GM23338 (cell line): ENCODE measurements at regions not wholly inside any gene's neighbourhood (a gene's known extent, or its start where the extent isn't known, plus 50 kb on each side); places are given as distances from the start of the nearest gene placed in this dataset.

Experiments used
- ATAC-seq: fragments of 200-7000 bp; cut with Tn5 transposase; 3 replicates; pipeline ENCODE4 v1.9.1; 2020
- DNase-seq: peaks from one replicate; pipeline ENCODE4 v3.0.0-alpha.2; 2015; ENCODE audit warnings: low spot score
- H2AFZ ChIP-seq: fragments of 200-600 bp; sonication (generic); 2 replicates; pipeline ENCODE4 v1.8.0; 2016; ENCODE audit warnings: antibody characterized with exemption, mild to moderate bottlenecking, moderate library complexity
- H3F3A ChIP-seq: fragments of 200-600 bp; sonication (generic); replicated peaks from 2 replicates; pipeline ENCODE4 v1.8.0; 2017; ENCODE audit warnings: antibody characterized with exemption, mixed run types, low read depth
- H3K27ac ChIP-seq: fragments of 200-600 bp; sonication (generic); 2 replicates; pipeline ENCODE4 v1.6.1; 2016; ENCODE audit warnings: low read depth
- H3K27me3 ChIP-seq: fragments of 200-600 bp; sonication (generic); 2 replicates; pipeline ENCODE4 v1.8.0; 2016; ENCODE audit warnings: mild to moderate bottlenecking, mixed run types, moderate library complexity; ENCODE audit not compliant: insufficient read depth
- H3K36me3 ChIP-seq: fragments of 200-600 bp; sonication (generic); 2 replicates; pipeline ENCODE4 v1.8.0; 2016; ENCODE audit warnings: mild to moderate bottlenecking; ENCODE audit not compliant: insufficient read depth
- H3K4me1 ChIP-seq: fragments of 200-600 bp; sonication (generic); 2 replicates; pipeline ENCODE4 v1.8.0; 2016; ENCODE audit warnings: mild to moderate bottlenecking, moderate library complexity; ENCODE audit not compliant: insufficient read depth
- H3K4me2 ChIP-seq: fragments of 200-600 bp; sonication (generic); 2 replicates; pipeline ENCODE4 v1.7.1; 2017; ENCODE audit warnings: mixed run types
- H3K4me3 ChIP-seq: fragments of 200-600 bp; sonication (generic); 2 replicates; pipeline ENCODE4 v1.6.1; 2016; ENCODE audit warnings: mixed run types
- H3K79me2 ChIP-seq: fragments of 200-600 bp; sonication (generic); replicated peaks from 2 replicates; pipeline ENCODE4 v1.8.0; 2017; ENCODE audit warnings: mild to moderate bottlenecking; ENCODE audit not compliant: insufficient read depth
- H3K9me2 ChIP-seq: fragments of 200-600 bp; sonication (generic); 2 replicates; pipeline ENCODE4 v1.8.0; 2017; ENCODE audit not compliant: insufficient read depth
- H4K20me1 ChIP-seq: fragments of 200-600 bp; sonication (generic); replicated peaks from 2 replicates; pipeline ENCODE4 v1.8.0; 2017; ENCODE audit warnings: mild to moderate bottlenecking; ENCODE audit not compliant: insufficient read depth
- H3K27ac Mint-ChIP-seq: 2 replicates; pipeline ENCODE4 v1.8.0; 2020; ENCODE audit warnings: inconsistent platforms, mild to moderate bottlenecking, moderate library complexity, mixed read lengths
- H3K27me3 Mint-ChIP-seq: 3 replicates; pipeline ENCODE4 v1.8.0; 2022; ENCODE audit warnings: low read depth, mild to moderate bottlenecking, moderate library complexity, mixed read lengths, inconsistent platforms; ENCODE audit not compliant: insufficient read depth, poor library complexity
- H3K36me3 Mint-ChIP-seq: 3 replicates; pipeline ENCODE4 v1.8.0; 2021; ENCODE audit warnings: low read depth, mild to moderate bottlenecking, inconsistent platforms, moderate library complexity, mixed read lengths
- H3K4me1 Mint-ChIP-seq: 3 replicates; pipeline ENCODE4 v1.8.0; 2020; ENCODE audit warnings: mild to moderate bottlenecking, inconsistent platforms, mixed read lengths
- H3K4me3 Mint-ChIP-seq: 3 replicates; pipeline ENCODE4 v1.8.0; 2021; ENCODE audit warnings: moderate library complexity, mild to moderate bottlenecking, inconsistent platforms, mixed read lengths
- H3K9me3 Mint-ChIP-seq: 3 replicates; pipeline ENCODE4 v1.8.0; 2020; ENCODE audit warnings: moderate library complexity, mild to moderate bottlenecking, inconsistent platforms, mixed read lengths
- CREB1 ChIP-seq: fragments of 250-450 bp; sonication (Bioruptor Pico); IDR thresholded peaks from 2 replicates; pipeline ENCODE4 v1.5.0; 2020; ENCODE audit warnings: low read depth, mild to moderate bottlenecking, moderate library complexity
- EZH2 ChIP-seq: fragments of 200-600 bp; sonication (generic); IDR thresholded peaks from one replicate; pipeline ENCODE4 v1.8.0; 2017; ENCODE audit warnings: antibody characterized with exemption, mild to moderate bottlenecking, low read depth; ENCODE audit not compliant: unreplicated experiment
- EZH2phosphoT487 ChIP-seq: fragments of 200-600 bp; sonication (generic); IDR thresholded peaks from one replicate; pipeline ENCODE4 v1.8.1; 2018; ENCODE audit warnings: antibody characterized with exemption; ENCODE audit not compliant: unreplicated experiment
- JUNB ChIP-seq: IDR thresholded peaks from one replicate; pipeline ENCODE4 v1.6.1; 2016; ENCODE audit warnings: antibody characterized with exemption; ENCODE audit not compliant: unreplicated experiment
- NANOG ChIP-seq: IDR thresholded peaks from 2 replicates; pipeline ENCODE4 v1.6.1; 2016; ENCODE audit warnings: antibody characterized with exemption, borderline replicate concordance
- POLR2AphosphoS5 ChIP-seq: IDR thresholded peaks from 2 replicates; pipeline ENCODE4 v1.6.1; 2016; ENCODE audit warnings: antibody characterized with exemption, low read depth
- STAT1 ChIP-seq: IDR thresholded peaks from one replicate; pipeline ENCODE4 v1.6.1; 2016; ENCODE audit warnings: antibody characterized with exemption; ENCODE audit not compliant: unreplicated experiment
- ZNF114 ChIP-seq: fragments of 250-450 bp; sonication (Bioruptor Pico); IDR thresholded peaks from 2 replicates; pipeline ENCODE4 v1.5.0; 2020; ENCODE audit warnings: mild to moderate bottlenecking, moderate library complexity
- ZNF331 ChIP-seq: fragments of 250-450 bp; sonication (Bioruptor Pico); IDR thresholded peaks from 2 replicates; pipeline ENCODE4 v1.5.0; 2020; ENCODE audit warnings: low read depth, mild to moderate bottlenecking, moderate library complexity
- TF ChIP-seq, protein P1 (sequence below): fragments of 250-450 bp; sonication (Bioruptor Pico); IDR thresholded peaks from 2 replicates; pipeline ENCODE4 v1.5.0; 2020; ENCODE audit warnings: mild to moderate bottlenecking, moderate library complexity
- TF ChIP-seq, protein P2 (sequence below), 2 experiments: fragments of 200-600 bp in 1 of 2; sonication (generic) in 1 of 2; conservative IDR thresholded peaks; 2 replicates each; pipeline versions ENCODE4 v1.5.1 to v1.6.1; 2016 to 2017; ENCODE audit warnings: antibody characterized with exemption in 2 of 2, low read depth in 2 of 2, mild to moderate bottlenecking in 2 of 2, moderate library complexity in 1 of 2
- TF ChIP-seq, protein P3 (sequence below): IDR thresholded peaks from 2 replicates; pipeline ENCODE4 v1.6.1; 2016; ENCODE audit warnings: antibody characterized with exemption
- TF ChIP-seq, protein P4 (sequence below): IDR thresholded peaks from one replicate; pipeline ENCODE4 v1.6.1; 2018; ENCODE audit warnings: antibody characterized with exemption; ENCODE audit not compliant: unreplicated experiment

DNA sequence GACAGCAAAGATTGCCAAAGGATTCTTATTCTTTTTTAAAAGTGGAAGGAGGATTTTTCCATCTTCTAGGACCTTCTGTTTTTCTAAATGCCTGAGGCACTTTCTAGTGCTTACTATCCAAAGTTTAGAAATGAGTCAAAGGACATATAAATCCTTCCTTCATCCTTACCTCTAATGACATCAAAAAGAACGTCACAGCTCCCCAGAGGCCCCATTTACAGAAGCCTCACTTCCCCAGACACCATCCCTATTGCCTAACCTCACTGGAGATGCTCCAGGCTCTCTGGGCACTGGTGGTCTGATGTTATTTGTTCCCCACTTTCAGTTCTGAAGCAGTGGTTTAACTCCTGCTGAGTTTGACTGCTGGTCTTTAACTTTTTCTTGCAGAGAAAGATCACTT is 504.3 kb downstream of the AGTPBP1 start:
- Histone ChIP-seq H3K27ac (no peak overlapping the region), H3K4me1 (peaks cover 5% of the 10 kb centered on the region; the same call in 1 of the 2 replicates), H2AFZ (no peak overlapping the region), H3K4me3 (no peak overlapping the region), H3K36me3 (no peaks in the 10 kb centered on the region), H3K9me2 (peaks cover 3% of the 10 kb centered on the region), H4K20me1 (no peaks in the 10 kb centered on the region), H3F3A (no peaks in the 10 kb centered on the region), H3K4me2 (no peak overlapping the region), H3K27me3 (no peaks in the 10 kb centered on the region), H3K79me2 (no peaks in the 10 kb centered on the region)
- no peak overlapping the region for H3K4me3 Mint-ChIP-seq
- ATAC-seq, result no peak
- TF ChIP-seq EZH2 (no peak), CREB1 (no peak), ZNF114 (CRISPR knock-in tag) (no peak), JUNB (no peak), EZH2phosphoT487 (no peak), NANOG (no peak), ZNF331 (CRISPR knock-in tag) (no peak), STAT1 (no peak), POLR2AphosphoS5 (no peak)
- TF ChIP-seq, protein P1, sequence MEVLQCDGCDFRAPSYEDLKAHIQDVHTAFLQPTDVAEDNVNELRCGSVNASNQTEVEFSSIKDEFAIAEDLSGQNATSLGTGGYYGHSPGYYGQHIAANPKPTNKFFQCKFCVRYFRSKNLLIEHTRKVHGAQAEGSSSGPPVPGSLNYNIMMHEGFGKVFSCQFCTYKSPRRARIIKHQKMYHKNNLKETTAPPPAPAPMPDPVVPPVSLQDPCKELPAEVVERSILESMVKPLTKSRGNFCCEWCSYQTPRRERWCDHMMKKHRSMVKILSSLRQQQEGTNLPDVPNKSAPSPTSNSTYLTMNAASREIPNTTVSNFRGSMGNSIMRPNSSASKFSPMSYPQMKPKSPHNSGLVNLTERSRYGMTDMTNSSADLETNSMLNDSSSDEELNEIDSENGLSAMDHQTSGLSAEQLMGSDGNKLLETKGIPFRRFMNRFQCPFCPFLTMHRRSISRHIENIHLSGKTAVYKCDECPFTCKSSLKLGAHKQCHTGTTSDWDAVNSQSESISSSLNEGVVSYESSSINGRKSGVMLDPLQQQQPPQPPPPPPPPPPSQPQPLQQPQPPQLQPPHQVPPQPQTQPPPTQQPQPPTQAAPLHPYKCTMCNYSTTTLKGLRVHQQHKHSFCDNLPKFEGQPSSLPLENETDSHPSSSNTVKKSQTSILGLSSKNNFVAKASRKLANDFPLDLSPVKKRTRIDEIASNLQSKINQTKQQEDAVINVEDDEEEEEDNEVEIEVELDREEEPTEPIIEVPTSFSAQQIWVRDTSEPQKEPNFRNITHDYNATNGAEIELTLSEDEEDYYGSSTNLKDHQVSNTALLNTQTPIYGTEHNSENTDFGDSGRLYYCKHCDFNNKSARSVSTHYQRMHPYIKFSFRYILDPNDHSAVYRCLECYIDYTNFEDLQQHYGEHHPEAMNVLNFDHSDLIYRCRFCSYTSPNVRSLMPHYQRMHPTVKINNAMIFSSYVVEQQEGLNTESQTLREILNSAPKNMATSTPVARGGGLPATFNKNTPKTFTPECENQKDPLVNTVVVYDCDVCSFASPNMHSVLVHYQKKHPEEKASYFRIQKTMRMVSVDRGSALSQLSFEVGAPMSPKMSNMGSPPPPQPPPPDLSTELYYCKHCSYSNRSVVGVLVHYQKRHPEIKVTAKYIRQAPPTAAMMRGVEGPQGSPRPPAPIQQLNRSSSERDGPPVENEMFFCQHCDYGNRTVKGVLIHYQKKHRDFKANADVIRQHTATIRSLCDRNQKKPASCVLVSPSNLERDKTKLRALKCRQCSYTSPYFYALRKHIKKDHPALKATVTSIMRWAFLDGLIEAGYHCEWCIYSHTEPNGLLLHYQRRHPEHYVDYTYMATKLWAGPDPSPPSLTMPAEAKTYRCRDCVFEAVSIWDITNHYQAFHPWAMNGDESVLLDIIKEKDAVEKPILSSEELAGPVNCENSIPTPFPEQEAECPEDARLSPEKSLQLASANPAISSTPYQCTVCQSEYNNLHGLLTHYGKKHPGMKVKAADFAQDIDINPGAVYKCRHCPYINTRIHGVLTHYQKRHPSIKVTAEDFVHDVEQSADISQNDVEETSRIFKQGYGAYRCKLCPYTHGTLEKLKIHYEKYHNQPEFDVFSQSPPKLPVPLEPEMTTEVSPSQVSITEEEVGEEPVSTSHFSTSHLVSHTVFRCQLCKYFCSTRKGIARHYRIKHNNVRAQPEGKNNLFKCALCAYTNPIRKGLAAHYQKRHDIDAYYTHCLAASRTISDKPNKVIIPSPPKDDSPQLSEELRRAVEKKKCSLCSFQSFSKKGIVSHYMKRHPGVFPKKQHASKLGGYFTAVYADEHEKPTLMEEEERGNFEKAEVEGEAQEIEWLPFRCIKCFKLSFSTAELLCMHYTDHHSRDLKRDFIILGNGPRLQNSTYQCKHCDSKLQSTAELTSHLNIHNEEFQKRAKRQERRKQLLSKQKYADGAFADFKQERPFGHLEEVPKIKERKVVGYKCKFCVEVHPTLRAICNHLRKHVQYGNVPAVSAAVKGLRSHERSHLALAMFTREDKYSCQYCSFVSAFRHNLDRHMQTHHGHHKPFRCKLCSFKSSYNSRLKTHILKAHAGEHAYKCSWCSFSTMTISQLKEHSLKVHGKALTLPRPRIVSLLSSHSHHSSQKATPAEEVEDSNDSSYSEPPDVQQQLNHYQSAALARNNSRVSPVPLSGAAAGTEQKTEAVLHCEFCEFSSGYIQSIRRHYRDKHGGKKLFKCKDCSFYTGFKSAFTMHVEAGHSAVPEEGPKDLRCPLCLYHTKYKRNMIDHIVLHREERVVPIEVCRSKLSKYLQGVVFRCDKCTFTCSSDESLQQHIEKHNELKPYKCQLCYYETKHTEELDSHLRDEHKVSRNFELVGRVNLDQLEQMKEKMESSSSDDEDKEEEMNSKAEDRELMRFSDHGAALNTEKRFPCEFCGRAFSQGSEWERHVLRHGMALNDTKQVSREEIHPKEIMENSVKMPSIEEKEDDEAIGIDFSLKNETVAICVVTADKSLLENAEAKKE (CRISPR knock-in tag), result no peak
- TF ChIP-seq, protein P2, sequence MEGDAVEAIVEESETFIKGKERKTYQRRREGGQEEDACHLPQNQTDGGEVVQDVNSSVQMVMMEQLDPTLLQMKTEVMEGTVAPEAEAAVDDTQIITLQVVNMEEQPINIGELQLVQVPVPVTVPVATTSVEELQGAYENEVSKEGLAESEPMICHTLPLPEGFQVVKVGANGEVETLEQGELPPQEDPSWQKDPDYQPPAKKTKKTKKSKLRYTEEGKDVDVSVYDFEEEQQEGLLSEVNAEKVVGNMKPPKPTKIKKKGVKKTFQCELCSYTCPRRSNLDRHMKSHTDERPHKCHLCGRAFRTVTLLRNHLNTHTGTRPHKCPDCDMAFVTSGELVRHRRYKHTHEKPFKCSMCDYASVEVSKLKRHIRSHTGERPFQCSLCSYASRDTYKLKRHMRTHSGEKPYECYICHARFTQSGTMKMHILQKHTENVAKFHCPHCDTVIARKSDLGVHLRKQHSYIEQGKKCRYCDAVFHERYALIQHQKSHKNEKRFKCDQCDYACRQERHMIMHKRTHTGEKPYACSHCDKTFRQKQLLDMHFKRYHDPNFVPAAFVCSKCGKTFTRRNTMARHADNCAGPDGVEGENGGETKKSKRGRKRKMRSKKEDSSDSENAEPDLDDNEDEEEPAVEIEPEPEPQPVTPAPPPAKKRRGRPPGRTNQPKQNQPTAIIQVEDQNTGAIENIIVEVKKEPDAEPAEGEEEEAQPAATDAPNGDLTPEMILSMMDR (conservative IDR thresholded peaks at IDR 0.05; ENCODE audit: low read depth in 2 of 2), result no peak
- TF ChIP-seq, protein P3, sequence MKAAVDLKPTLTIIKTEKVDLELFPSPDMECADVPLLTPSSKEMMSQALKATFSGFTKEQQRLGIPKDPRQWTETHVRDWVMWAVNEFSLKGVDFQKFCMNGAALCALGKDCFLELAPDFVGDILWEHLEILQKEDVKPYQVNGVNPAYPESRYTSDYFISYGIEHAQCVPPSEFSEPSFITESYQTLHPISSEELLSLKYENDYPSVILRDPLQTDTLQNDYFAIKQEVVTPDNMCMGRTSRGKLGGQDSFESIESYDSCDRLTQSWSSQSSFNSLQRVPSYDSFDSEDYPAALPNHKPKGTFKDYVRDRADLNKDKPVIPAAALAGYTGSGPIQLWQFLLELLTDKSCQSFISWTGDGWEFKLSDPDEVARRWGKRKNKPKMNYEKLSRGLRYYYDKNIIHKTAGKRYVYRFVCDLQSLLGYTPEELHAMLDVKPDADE, result no peak
- TF ChIP-seq, protein P4, sequence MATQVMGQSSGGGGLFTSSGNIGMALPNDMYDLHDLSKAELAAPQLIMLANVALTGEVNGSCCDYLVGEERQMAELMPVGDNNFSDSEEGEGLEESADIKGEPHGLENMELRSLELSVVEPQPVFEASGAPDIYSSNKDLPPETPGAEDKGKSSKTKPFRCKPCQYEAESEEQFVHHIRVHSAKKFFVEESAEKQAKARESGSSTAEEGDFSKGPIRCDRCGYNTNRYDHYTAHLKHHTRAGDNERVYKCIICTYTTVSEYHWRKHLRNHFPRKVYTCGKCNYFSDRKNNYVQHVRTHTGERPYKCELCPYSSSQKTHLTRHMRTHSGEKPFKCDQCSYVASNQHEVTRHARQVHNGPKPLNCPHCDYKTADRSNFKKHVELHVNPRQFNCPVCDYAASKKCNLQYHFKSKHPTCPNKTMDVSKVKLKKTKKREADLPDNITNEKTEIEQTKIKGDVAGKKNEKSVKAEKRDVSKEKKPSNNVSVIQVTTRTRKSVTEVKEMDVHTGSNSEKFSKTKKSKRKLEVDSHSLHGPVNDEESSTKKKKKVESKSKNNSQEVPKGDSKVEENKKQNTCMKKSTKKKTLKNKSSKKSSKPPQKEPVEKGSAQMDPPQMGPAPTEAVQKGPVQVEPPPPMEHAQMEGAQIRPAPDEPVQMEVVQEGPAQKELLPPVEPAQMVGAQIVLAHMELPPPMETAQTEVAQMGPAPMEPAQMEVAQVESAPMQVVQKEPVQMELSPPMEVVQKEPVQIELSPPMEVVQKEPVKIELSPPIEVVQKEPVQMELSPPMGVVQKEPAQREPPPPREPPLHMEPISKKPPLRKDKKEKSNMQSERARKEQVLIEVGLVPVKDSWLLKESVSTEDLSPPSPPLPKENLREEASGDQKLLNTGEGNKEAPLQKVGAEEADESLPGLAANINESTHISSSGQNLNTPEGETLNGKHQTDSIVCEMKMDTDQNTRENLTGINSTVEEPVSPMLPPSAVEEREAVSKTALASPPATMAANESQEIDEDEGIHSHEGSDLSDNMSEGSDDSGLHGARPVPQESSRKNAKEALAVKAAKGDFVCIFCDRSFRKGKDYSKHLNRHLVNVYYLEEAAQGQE, result no peak
- peaks cover 6% of the 10 kb centered on the region; the same call in 2 of the 3 replicates for H3K9me3 Mint-ChIP-seq
- H3K4me1 Mint-ChIP-seq, result peaks cover 2% of the 10 kb centered on the region
- DNase-seq, result no peak
- H3K27ac Mint-ChIP-seq, result no peak overlapping the region
- no peaks in the 10 kb centered on the region for H3K36me3 Mint-ChIP-seq
- H3K27me3 Mint-ChIP-seq, result no peaks in the 10 kb centered on the region
